CD14-positive monocyte (primary cell): ENCODE measurements at regions not wholly inside any gene's neighbourhood (a gene's known extent, or its start where the extent isn't known, plus 50 kb on each side); places are given as distances from the start of the nearest gene placed in this dataset.

Experiments
- DNase-seq, 3 donors: peaks; one replicate each; pipeline ENCODE4 v3.0.0-alpha.2; 2011 to 2022
- H2AFZ ChIP-seq: 2 replicates; pipeline ENCODE4 v1.6.0; 2012; ENCODE audit warnings: mild to moderate bottlenecking, low read depth, low read length, inconsistent platforms; ENCODE audit not compliant: insufficient read depth, poor library complexity, severe bottlenecking
- H3K27ac ChIP-seq, 2 donors: 1 replicate in 1 of 2; 2 replicates in 1 of 2; pipeline ENCODE4 v1.5.1; 2012 to 2013; ENCODE audit warnings: low read length in 2 of 2, control low read depth in 1 of 2, inconsistent platforms in 1 of 2, low read depth in 1 of 2, mild to moderate bottlenecking in 1 of 2
- H3K27me3 ChIP-seq, 2 donors: one replicate each; pipeline versions ENCODE4 v1.6.0 to v1.6.1; 2011 to 2013; ENCODE audit warnings: low read length in 2 of 2; ENCODE audit not compliant: control insufficient read depth in 2 of 2, insufficient read depth in 2 of 2
- H3K36me3 ChIP-seq, 2 donors: replicated peaks in 1 of 2; 1 replicate in 1 of 2; 2 replicates in 1 of 2; pipeline versions ENCODE4 v1.5.1 to v1.6.1; 2012 to 2013; ENCODE audit warnings: low read length in 2 of 2, control low read depth in 1 of 2, inconsistent platforms in 1 of 2, mild to moderate bottlenecking in 1 of 2; ENCODE audit not compliant: insufficient read depth in 2 of 2, control insufficient read depth in 1 of 2
- H3K4me1 ChIP-seq, 2 donors: 1 replicate in 1 of 2; 2 replicates in 1 of 2; pipeline versions ENCODE4 v1.5.1 to v1.6.1; 2012 to 2013; ENCODE audit warnings: low read length in 2 of 2, control low read depth in 1 of 2, inconsistent platforms in 1 of 2, mild to moderate bottlenecking in 1 of 2, moderate library complexity in 1 of 2; ENCODE audit not compliant: insufficient read depth in 2 of 2, control insufficient read depth in 1 of 2
- H3K4me2 ChIP-seq: replicated peaks from 2 replicates; pipeline ENCODE3; 2012; ENCODE audit warnings: low read length, moderate library complexity, mild to moderate bottlenecking; ENCODE audit not compliant: poor library complexity, severe bottlenecking; ENCODE audit errors: extremely low read depth
- H3K4me3 ChIP-seq, 3 experiments: fragments of 200-600 bp in 1 of 3; sonication (generic) in 1 of 3; replicated peaks in 1 of 3; 1 replicate in 2 of 3; 2 replicates in 1 of 3; pipeline ENCODE4 v1.5.1; 2011 to 2013; ENCODE audit warnings: low read length in 3 of 3, mild to moderate bottlenecking in 3 of 3, control low read depth in 2 of 3, low read depth in 2 of 3, inconsistent platforms in 1 of 3, moderate library complexity in 1 of 3
- H3K79me2 ChIP-seq: 2 replicates; pipeline ENCODE4 v1.6.0; 2012; ENCODE audit warnings: mild to moderate bottlenecking, control low read depth, inconsistent platforms, low read length, moderate library complexity; ENCODE audit not compliant: insufficient read depth
- H3K9ac ChIP-seq: 2 replicates; pipeline ENCODE4 v1.6.0; 2017; ENCODE audit warnings: low read length, mild to moderate bottlenecking; ENCODE audit not compliant: insufficient read depth, poor library complexity, severe bottlenecking
- H3K9me3 ChIP-seq, 2 donors: replicated peaks in 1 of 2; 1 replicate in 1 of 2; 2 replicates in 1 of 2; pipeline versions ENCODE4 v1.5.1 to v1.6.1; 2012 to 2013; ENCODE audit warnings: low read length in 2 of 2, control low read depth in 1 of 2; ENCODE audit not compliant: control insufficient read depth in 1 of 2, insufficient read depth in 1 of 2
- H4K20me1 ChIP-seq: 2 replicates; pipeline ENCODE4 v1.6.0; 2012; ENCODE audit warnings: mild to moderate bottlenecking, low read length, control low read depth, moderate library complexity; ENCODE audit not compliant: insufficient read depth
- H3K27ac Mint-ChIP-seq, 7 donors: one replicate each; pipeline ENCODE4 v1.8.0; 2020; ENCODE audit warnings: mild to moderate bottlenecking in 7 of 7, mixed read lengths in 7 of 7, moderate library complexity in 6 of 7, inconsistent platforms in 2 of 7
- H3K27me3 Mint-ChIP-seq, 3 donors: one replicate each; pipeline ENCODE4 v1.8.0; 2021 to 2022; ENCODE audit warnings: low read depth in 3 of 3, mild to moderate bottlenecking in 3 of 3, mixed read lengths in 3 of 3, moderate library complexity in 3 of 3, inconsistent platforms in 1 of 3
- H3K36me3 Mint-ChIP-seq, 2 donors: one replicate each; pipeline ENCODE4 v1.8.0; 2020; ENCODE audit warnings: mixed read lengths in 2 of 2, inconsistent platforms in 1 of 2, mild to moderate bottlenecking in 1 of 2
- H3K4me1 Mint-ChIP-seq: one replicate; pipeline ENCODE4 v1.8.0; 2020; ENCODE audit warnings: mild to moderate bottlenecking, mixed read lengths
- H3K4me3 Mint-ChIP-seq, 2 donors: one replicate each; pipeline ENCODE4 v1.8.0; 2020; ENCODE audit warnings: mild to moderate bottlenecking in 2 of 2, mixed read lengths in 2 of 2, moderate library complexity in 1 of 2
- H3K9me3 Mint-ChIP-seq, 7 donors: one replicate each; pipeline ENCODE4 v1.8.0; 2020 to 2022; ENCODE audit warnings: mixed read lengths in 7 of 7, mild to moderate bottlenecking in 6 of 7, moderate library complexity in 6 of 7, inconsistent platforms in 2 of 7
- CTCF ChIP-seq: fragments of 200-600 bp; IDR thresholded peaks from one replicate; pipeline ENCODE4 v1.8.0; 2022; ENCODE audit warnings: antibody characterized with exemption, mild to moderate bottlenecking
- WGBS: methylation state at CpG from one replicate; pipeline ENCODE4 v1.1.5; 2013; ENCODE audit warnings: missing lambda C conversion rate; ENCODE audit not compliant: insufficient coverage; 5-methylcytosine and 5-hydroxymethylcytosine counted together
- intact Hi-C, 2 donors: fragments of 100-400 bp; cut with micrococcal nuclease; formaldehyde crosslinking; loops; one replicate each; pipeline versions ENCODE4 v1.15.0 to v1.15.1; 2023

DNA sequence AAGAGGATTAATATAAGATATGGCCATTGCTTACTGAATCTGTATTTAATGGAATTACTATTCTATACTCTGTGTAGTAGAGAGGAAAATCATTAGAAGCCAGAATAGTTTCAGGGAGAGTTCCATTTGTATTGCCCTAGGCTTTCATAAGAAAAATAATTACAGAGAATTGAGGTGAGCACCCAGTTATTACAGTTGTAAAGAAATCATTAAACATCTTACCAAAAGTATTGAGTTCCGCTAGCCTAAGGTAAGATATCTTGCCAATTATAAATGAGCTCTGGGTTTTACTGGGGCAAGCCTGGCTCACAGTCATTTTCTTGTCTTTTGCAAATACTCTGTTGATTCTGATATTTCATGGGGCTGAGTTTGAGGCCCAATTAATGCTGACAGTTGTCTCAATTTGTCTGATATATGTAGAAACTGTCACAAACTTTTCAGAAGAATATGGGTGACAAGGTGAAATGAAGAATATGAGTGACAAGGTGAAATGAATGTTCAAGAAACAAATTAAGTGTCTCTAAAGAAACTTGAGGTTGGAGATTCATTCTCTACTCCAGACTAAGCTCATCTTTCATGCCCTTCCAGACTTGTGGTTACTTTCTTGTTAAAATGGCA is 127.8 kb downstream of the PTGER3 start:
- DNase-seq, result no peak
- Histone ChIP-seq H3K9me3 (peaks cover 9 to 18% of the 10 kb centered on the region in 2 donors), H3K4me1 (no peaks in the 10 kb centered on the region), H3K27ac (no peak overlapping the region), H3K27me3 (no peaks in the 10 kb centered on the region), H3K4me2 (no peak overlapping the region), H2AFZ (no peak overlapping the region), H3K9ac (no peak overlapping the region), H3K36me3 (no peaks in the 10 kb centered on the region), H3K79me2 (no peaks in the 10 kb centered on the region), H4K20me1 (no peaks in the 10 kb centered on the region), H3K4me3 (no peak overlapping the region)
- intact Hi-C loops, result no loop called here
- no CpG with 5 or more reads among the region's 1 CpG for WGBS
- Mint-ChIP-seq H3K27me3 (no peaks in the 10 kb centered on the region), H3K4me1 (no peaks in the 10 kb centered on the region), H3K27ac (no peak overlapping the region), H3K9me3 (peaks cover 4 to 23% (median 10%) of the 10 kb centered on the region in 7 donors), H3K4me3 (no peak overlapping the region), H3K36me3 (no peaks in the 10 kb centered on the region)
- no peak for TF ChIP-seq CTCF
